Hematopoietic multipotent progenitor cell treated with erythropoietin and hydrocortisone succinate and interleukin-3 and kit ligand, for 8 days (in vitro differentiated cells): ENCODE measurements at regions not wholly inside any gene's neighbourhood (a gene's known extent, or its start where the extent isn't known, plus 50 kb on each side); places are given as distances from the start of the nearest gene placed in this dataset.

ENCODE experiments used
- DNase-seq: peaks from one replicate; pipeline ENCODE4 v3.0.0-alpha.2; 2015

GRCh38 chr9:91102269-91102668, 259.4 kb downstream of the AUH start:
- no peak for DNase-seq

DNA sequence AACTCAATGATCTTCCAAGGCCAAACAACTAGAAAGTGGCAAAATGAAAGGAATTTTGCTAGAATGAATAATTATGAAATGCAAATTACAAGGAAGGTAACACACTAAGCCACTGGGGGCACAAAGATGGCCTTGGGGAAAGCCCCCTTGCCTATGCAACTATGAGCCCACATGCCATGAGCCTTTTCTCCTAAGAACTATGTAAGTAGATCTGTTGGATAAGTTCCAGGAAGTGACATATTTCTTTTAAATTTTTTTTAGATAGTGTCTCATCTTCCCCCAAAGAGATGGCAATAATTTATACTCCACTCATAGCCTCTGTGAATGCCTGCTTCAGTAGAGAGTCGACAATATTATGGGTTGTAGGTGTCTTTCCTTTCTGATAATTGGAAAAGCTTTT, 257.8 kb downstream of the AUH start:
- DNase-seq, result no peak

DNA sequence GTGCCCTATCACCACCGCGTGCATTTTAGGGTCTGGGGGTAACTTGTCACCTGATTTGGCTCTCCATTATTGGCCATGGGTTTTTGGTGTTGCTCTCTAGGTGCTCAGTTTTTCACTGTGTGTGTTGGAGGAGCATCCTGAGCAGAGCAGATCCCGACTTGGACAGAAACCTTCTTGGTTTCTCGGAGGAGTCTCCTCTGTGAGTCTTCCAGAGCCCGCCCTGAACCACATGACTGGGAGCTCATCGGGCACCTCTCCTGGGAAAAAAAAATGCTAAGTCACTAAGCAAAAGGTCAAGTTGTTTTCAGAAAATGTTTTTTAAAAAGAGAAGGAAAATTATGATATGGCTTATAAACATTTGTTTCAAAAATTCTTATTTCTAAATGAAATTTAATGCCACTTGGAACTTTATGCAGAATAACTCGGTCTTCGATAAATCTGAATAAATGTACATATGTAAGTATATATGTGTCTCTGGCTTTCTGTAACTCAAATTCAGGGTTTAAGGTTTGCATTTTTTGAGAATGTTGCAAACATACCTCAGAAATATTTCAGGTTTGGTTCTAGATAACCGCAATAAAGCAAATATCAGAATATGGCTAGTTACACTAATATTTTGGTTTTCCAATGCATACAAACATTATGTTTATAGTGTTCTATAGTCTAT, 255.2 kb downstream of the AUH start:
- no peak for DNase-seq

DNA sequence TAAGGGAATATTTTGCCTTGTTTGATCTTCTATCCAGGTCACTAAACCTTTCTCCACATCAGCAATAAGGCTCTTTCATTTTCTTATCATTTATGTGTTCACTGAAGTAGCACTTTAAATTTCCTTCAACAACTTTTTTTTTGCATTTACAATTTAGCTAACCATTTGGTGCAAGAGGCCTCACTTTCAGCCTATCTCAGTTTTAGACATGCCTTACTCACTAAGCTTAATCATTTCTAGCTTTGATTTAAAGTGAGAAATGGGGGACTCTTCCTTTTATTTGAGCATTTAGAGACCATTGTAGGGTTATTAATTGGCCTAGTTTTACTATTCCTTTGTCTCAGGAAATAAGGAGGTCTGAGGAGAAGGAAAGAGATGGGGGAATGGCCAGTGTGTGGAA, 250.5 kb downstream of the AUH start:
- DNase-seq, result no peak

DNA sequence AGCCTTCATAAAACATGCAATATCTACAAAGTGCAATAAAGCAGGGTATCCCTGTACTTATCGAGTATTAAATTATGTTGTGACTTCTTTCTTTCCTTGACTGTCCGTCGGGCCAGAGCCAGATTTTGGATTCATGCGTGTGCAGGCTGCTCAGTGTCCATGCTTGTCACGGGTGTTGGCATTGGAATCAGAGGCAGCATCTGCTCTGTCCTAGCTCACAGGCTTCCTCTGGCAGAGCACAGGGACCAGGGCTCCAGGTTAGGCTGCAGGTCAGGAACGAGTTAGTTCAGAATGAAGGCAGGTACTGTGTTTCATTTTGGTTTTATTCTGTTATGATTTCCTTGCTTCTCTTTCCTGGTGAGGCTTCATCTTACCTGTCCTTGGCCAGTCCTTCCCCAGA, 249.8 kb downstream of the AUH start:
- DNase-seq, result no peak

- DNase-seq, result no peak
Measured at GRCh38 chr9:91113016-91113415, 248.7 kb downstream of the AUH start.

DNA sequence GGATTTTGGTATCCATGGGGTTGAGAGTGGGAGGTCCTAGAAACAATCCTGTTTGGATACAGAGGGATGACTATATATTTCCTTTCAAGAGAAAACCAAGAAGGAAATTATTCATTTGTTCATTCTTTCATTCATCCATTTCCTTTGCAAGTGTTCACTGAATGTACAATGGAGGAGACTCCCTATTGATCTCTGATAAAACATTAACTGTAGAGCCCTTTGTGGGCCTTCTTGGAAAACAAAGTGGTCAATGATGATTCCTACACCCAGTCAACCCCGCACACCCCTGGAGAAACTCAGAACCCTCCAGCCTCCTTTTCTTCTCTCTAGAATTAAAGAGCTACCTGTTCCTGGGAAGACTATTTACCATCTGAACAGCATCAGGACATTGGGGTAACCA, 247.3 kb downstream of the AUH start:
- DNase-seq, result no peak

GRCh38 chr9:91116211-91116610, 245.5 kb downstream of the AUH start:
- DNase-seq, result no peak

- DNase-seq, result no peak
Measured at GRCh38 chr9:91116711-91117110, 245.0 kb downstream of the AUH start.

DNA sequence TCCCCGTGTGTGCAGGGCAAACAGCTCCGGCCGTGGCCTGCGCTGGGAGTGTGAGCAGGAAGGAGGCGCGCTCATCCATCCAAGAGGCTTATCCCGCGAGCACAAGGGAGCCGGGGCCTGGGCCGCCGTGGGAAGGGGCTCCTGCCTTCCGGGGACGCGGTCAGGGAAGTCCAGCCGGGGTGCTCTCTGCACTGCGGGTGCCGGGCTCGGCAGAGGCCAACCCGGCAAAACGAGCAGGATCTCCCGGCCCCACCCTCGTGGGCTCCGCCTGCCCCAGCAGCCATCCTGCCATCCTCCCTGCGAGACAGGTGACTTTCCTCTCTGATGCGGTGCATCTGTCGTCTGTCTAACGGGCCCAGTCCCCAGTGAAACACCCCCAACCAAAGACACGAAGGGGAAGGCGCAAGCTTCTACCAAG, 244.2 kb downstream of the AUH start:
- no peak for DNase-seq

GRCh38 chr9:91117959-91118703, 243.6 kb downstream of the AUH start:
- peak; percentile 1 for DNase-seq

DNA sequence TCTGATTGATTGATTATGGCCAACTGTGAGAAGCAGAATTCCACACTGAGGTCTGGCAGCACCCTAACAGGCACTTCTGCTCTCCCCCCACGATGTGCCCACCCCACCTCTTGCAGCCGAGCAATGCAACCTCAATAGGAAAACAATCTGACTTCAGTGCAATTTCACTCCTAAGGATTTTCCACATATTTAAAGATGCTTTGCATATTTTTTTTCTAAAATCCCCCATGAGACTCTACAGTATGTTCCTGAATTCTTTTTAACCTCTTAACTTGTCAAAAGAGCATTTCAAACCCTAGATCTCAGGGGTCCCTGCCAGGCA, 243.1 kb downstream of the AUH start:
- no peak for DNase-seq

- DNase-seq, result no peak
Measured at GRCh38 chr9:91119142-91119541, 242.6 kb downstream of the AUH start.

DNA sequence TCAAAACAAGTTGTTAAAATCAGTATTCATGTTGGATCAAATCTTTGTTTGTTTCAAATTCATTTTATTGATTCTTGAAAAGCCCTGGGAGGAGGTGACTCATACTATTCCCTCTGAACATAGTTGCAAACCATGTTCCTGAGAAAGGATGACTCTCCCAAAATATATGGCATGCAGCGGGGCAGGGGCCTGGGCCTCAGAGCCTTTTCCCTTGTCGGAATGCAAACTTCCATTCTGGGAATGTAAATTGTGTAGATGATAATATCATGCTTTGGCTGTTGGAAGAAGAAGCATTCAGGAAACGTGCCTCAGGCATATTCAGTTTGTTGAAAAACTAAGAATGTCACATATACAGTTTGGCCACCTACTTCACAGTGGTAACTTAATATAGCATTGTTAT, 242.0 kb downstream of the AUH start:
- DNase-seq, result no peak

DNA sequence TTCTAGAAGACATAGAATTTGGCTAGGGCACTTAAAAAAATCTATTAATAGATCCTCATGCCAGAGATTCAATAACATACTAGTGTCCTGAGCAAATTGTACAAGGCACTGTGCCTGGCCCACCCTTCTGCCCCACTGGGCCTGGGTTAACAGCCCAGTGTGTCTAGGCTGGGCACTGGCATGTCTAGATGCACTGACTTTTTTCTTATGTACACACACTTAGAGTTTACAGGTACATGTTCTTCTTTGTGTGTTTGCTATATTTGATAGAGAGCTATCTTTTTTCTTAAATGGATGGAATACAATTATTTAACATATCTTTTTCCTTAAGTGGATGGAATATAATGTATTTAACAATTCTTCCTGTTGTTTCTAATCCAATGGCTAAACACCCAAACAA, 241.5 kb downstream of the AUH start:
- DNase-seq, result no peak

DNA sequence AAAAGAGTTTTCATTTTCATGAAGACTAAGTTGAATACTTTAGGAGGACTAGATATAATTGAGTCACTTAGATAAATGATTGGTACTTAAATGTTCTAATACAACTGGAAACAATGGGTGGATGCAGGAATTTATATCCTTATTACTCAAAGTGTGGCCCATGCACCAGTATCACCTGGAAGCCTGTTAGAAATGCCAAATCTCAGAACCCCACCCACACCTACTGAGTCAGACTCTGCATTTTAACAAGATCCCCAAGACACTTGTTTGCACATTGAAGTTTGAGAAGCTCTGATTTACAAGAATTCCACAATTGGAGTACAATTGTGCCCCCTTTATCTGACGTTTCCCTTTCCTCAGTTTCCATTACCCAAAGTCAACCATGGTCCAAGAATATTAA, 239.0 kb downstream of the AUH start:
- DNase-seq, result no peak

DNA sequence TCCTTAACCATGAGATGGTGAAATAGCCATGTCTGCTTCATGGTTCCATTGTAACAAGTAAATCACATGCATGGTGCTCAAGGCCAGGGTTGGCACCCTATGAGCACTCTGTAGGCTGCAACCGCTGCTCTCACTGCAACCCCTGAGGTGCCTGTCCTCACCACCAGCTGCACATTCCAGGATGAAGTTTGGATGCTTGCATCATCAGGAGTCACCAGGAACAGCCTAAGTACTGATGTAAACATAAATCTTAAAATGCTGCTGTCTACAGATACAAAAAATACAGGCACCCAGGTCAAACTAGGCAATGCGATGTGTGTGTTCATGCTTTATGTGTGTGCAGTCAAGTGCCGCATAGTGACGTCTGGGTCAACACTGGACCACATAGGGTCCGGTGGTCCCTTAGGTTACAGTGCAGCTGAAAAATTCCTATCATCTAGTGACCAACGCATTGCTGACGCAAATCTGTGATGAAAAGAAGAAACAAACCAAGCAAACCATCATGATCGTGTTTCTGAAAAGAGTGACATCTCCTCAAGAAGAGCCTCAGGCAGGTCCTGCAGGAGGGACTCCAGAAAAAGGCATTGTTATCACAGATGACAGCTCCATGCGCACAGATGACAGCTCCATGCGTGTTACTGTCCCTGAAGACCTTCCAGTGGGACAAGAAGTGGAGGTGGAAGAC, 234.8 kb downstream of the AUH start:
- DNase-seq, result no peak

DNA sequence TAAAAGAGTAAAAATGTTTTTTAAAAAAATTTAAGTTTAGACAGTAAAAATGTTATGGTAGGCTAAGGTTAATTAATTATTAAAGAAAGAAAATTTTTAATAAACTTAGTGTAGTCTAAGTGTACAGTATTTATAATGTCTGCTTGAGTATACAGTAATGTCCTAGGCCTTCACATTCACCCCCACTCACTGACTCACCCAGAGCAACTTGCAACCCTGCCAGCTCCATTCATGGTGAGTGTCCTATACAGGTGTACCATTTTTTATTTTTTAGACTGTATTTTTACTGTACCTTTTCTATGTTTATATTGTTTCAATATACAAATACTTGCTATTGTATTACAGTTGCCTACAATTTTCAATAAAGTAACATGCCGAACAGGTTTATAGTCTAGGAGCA, 234.1 kb downstream of the AUH start:
- DNase-seq, result no peak

- no peak for DNase-seq
Measured at GRCh38 chr9:91130796-91131318, 230.9 kb downstream of the AUH start.

DNA sequence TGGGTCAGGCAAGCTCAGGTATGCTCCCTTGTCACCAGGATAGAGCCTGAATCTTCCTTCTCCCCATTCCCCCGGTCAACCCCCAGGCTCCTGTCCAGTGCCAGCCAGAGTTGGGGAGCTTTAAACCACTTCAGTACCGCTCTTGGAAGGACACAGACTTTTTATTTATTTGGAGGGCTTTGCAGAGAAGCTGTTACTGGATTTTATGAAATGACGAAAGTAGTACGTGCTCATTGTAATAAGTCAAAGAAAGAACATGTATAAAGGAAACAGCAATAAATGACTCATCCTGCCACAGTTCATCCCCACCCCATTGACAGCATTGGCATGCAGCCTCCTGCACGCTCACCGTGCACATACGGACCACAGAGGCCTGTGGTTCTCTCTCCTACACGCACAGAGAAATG, 230.3 kb downstream of the AUH start:
- no peak for DNase-seq

- no peak for DNase-seq
Measured at GRCh38 chr9:91132576-91133073, 229.1 kb downstream of the AUH start.

GRCh38 chr9:91134608-91135007, 227.1 kb downstream of the AUH start:
- no peak for DNase-seq

GRCh38 chr9:91137391-91137790, 224.3 kb downstream of the AUH start:
- no peak for DNase-seq

DNA sequence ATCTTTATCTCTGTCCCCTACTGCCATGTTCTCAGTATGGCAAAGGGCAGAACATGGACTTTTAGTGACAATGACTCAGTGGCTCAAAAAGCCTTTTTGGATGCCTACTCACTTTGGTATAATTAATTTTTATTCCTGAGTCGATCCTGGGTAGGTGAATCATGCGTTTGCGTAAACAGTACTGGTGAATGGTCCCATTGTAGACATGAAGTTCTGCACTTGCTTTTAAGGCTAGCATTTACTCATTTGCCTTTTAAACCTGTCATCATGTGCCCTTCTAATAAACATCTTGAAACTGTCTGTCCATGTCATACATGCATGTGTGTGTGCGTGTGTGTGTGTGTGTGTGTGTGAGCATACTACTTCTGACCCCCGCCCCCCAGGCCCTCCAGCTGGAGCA, 223.0 kb downstream of the AUH start:
- no peak for DNase-seq
